SK-N-SH (cell line): ENCODE measurements at regions not wholly inside any gene's neighbourhood (a gene's known extent, or its start where the extent isn't known, plus 50 kb on each side); places are given as distances from the start of the nearest gene placed in this dataset.

Source experiments
- RAD21 ChIP-seq: IDR thresholded peaks from 2 replicates; pipeline ENCODE4 v1.6.1; 2012; ENCODE audit warnings: mild to moderate bottlenecking, low read length
- TCF12 ChIP-seq: IDR thresholded peaks from 2 replicates; pipeline ENCODE4 v1.4.0; 2012
- TF ChIP-seq, protein P1 (sequence below): fragments of 200-600 bp; sonication (generic); IDR thresholded peaks from 2 replicates; pipeline ENCODE4 v1.6.1; 2017; ENCODE audit warnings: antibody characterized with exemption, mild to moderate bottlenecking, moderate library complexity

DNA sequence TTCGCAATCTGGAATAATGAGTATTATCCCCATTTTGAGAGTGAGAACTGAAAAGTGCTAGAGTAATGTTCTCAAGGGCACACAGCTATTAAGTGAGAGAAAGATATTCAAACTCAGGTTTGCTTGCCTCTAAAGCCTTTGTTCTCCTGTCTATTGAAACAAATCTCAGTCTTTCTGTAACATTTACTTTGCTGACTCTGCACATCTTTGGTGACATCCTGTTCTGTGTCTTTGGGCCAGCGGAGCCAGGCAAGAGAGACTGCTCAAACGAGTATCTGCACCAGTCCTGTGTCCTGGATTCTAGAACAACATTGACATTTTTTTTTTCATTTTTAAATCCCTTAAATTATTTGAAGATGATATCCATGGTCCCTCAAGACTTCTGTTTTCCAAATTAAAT is 1539.2 kb upstream of the PIK3C3 start:
- TF ChIP-seq, protein P1, sequence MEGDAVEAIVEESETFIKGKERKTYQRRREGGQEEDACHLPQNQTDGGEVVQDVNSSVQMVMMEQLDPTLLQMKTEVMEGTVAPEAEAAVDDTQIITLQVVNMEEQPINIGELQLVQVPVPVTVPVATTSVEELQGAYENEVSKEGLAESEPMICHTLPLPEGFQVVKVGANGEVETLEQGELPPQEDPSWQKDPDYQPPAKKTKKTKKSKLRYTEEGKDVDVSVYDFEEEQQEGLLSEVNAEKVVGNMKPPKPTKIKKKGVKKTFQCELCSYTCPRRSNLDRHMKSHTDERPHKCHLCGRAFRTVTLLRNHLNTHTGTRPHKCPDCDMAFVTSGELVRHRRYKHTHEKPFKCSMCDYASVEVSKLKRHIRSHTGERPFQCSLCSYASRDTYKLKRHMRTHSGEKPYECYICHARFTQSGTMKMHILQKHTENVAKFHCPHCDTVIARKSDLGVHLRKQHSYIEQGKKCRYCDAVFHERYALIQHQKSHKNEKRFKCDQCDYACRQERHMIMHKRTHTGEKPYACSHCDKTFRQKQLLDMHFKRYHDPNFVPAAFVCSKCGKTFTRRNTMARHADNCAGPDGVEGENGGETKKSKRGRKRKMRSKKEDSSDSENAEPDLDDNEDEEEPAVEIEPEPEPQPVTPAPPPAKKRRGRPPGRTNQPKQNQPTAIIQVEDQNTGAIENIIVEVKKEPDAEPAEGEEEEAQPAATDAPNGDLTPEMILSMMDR: no peak
- no peak for TF ChIP-seq RAD21
- TF ChIP-seq TCF12: no peak
